GM20000 (cell line): ENCODE measurements at regions not wholly inside any gene's neighbourhood (a gene's known extent, or its start where the extent isn't known, plus 50 kb on each side); places are given as distances from the start of the nearest gene placed in this dataset.

Experiments
- DNase-seq: peaks from one replicate; pipeline ENCODE4 v3.0.0; 2012; ENCODE audit warnings: low spot score
- CTCF ChIP-seq: IDR thresholded peaks from 2 replicates; pipeline ENCODE4 v1.5.1; 2012; ENCODE audit warnings: mild to moderate bottlenecking, control low read depth; ENCODE audit errors: extremely low read depth, missing control alignments

GRCh38 chr7:20963556-20964280 is 177.0 kb upstream of the SP8 start:
- TF ChIP-seq CTCF: no peak
- DNase-seq: no peak

- DNase-seq: no peak
- no peak for TF ChIP-seq CTCF
Measured at GRCh38 chr7:20964281-20964918, 177.7 kb upstream of the SP8 start.

- no peak for TF ChIP-seq CTCF
- no peak for DNase-seq
Measured at GRCh38 chr7:20971219-20971618, 184.5 kb upstream of the SP8 start.

- no peak for DNase-seq
- no peak for TF ChIP-seq CTCF
Measured at GRCh38 chr7:20980232-20980631, 193.5 kb upstream of the SP8 start.

GRCh38 chr7:20980668-20981264 is 194.1 kb upstream of the SP8 start:
- TF ChIP-seq CTCF: no peak
- DNase-seq: no peak

GRCh38 chr7:20988340-20988739 is 201.7 kb upstream of the SP8 start:
- no peak for TF ChIP-seq CTCF
- no peak for DNase-seq

- DNase-seq: no peak
- TF ChIP-seq CTCF: no peak
Measured at GRCh38 chr7:20991544-20991943, 204.9 kb upstream of the SP8 start.
